AML-193 (cell line): ENCODE measurements at regions not wholly inside any gene's neighbourhood (a gene's known extent, or its start where the extent isn't known, plus 50 kb on each side); places are given as distances from the start of the nearest gene placed in this dataset.
"Not testable (repeated sequence)": the region's sequence is repeated elsewhere in the genome, so short reads cannot be mapped to it uniquely, and the experiment has no call there.

ENCODE experiments used
- DNase-seq, 2 experiments: peaks; one replicate each; lab custom pipeline; 2025; lab: John Stamatoyannopoulos, UW

DNA sequence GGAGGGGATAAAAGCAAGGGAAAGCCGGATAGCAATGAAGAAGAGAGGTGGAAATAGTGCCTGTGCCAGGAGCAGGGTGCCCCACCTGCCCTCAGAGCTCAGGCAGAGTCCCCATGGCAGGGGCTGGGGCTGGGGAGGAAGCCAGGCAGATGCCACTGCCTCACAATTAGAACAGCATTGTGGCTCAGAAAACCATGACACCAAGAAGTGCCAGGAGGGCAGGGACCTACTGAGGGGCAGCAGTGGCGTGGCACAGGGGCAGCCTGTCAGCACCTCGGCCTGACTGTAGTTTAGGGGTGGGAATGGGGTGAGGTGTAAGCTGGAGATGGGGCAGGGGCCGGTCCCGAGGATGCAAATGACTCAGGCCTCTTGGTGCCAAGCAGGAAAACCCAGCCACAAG, 532.1 kb upstream of the B3GAT1 start:
- no peak for DNase-seq

GRCh38 chr11:134943544-134943943, 531.5 kb upstream of the B3GAT1 start:
- no peak for DNase-seq

DNA sequence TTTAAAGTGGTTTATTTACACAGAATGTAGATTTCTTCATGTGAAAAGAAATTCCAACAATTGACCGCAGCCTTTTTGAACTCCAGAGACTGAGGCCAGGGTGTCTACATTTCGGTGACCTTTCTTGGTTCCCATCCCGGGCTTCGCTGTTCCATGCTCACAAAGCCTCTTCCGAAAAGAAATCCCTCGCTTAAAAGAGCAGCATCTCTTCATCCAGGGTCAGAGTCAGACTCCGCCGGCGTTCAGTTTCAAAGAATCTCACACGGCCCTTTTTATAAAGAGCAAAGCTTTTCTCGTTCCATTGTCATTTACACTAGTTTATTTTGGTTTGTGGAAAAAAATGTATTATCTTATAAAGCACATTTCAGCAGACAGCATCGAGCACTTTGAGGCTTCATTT, 530.6 kb upstream of the B3GAT1 start:
- no peak for DNase-seq

GRCh38 chr11:134941936-134942600, 530.0 kb upstream of the B3GAT1 start:
- not testable (repeated sequence) for DNase-seq

DNA sequence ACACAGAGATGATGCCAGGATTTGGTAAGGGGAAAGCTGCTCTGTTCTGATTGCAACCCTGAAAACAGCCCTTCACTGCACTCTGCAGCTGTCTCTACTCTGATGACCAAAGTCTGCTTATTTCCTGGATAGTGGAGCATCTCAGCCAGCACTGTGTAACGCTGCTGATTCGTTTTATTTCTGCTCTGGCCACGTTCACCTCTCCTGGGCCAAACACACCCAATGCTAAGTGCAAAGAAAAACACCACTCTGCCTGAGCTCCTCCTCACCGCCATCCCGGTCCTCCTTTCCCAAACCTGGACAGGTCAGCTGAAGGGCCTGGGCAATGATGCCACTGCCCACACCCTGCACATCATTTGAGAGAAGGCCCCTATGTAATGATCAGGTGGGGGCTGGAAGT, 529.3 kb upstream of the B3GAT1 start:
- DNase-seq: no peak

DNA sequence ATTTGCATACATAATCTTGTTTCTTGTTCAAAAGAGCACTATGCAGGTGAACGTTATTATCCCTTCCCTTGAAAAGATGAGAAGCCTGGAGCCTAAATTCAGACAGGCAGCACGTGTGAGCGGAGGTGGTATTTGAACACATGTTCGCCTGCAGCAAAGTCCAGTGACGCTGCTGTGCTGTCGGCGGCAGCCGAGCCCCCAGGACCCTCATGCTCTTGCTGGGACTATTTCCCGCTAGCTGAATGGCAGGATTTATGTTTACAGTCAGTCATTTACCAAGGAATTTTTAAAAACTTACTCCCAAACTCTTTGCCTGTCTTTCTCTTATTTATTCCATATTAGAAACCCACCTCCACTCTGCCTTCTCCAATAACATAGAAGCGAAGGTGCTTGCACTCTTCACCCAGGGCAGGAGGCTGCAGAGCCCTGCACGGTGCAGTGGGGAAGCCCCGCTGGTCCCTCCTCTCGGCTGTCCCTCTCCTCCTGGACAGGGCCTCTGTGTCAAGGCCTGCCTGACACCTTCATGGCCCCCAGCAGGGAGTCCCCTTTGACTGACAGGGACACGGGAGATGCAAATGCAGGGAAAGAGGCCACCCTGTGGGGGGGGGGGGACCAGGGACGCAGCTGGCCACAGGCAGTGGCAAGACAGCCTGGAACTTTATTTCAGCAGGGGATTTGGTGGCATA, 528.5 kb upstream of the B3GAT1 start:
- DNase-seq: no peak

GRCh38 chr11:134939905-134940304, 527.9 kb upstream of the B3GAT1 start:
- DNase-seq: no peak

DNA sequence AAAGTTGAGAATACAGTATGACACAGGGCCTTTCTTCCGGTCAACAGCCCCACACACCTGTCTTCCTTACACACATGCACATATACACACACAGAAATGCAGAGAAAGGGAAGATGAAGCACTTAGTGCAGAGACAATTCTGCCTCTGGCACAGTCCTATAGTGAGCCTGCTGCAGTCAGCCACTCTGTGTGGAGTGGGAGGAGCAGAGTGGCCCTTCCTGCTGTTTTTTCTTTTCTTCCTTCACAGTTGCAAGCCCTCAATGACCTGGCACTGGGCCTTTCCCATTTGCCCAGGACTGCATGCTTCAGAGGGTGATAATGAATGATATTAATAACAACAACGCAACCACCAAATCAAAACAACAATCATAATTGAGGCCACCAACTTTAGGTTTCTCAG, 527.0 kb upstream of the B3GAT1 start:
- DNase-seq: no peak

- DNase-seq: no peak
These were observed 526.2 kb upstream of the B3GAT1 start for GRCh38 chr11:134938212-134938611.

- not testable (repeated sequence) for DNase-seq
These were observed 525.2 kb upstream of the B3GAT1 start for GRCh38 chr11:134937193-134937592.

DNA sequence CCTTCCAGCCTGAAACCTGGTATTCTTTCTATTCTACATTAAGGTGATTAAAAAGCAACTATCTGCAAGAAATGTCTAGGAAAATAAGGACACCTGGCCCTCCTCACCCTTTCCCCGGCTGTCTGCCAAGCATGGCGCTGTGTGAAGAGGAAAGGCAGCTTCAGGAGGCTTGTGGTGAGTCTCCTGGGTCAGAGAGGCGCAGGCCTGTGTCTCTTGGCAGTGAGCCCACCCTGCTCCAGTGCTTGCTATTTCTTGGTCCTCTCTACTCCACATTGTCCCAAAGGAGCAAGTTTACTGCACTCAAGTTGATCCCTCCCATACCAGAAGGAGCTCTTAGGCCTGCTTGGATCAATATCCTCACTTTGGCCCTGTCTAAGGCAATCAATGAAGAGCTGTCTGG, 520.7 kb upstream of the B3GAT1 start:
- DNase-seq: no peak

DNA sequence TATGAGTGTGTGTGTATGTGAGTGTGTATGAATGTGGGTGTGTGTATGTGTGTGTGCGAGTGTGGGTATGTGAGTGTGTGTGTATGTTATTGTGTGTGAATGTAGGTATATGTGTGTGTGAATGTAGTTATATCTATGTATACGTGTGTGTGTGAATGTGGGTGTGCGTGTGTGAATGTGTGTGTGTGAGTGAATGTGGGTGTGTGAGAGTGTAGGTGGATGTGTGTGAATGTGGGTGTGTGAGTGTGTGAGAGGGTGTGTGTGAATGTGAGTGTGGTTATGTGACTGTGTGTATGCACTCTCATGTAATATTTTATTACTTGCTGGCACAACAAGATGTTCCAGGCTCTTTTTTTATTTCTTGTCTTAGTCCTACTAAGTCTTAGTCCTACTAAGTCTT, 513.4 kb upstream of the B3GAT1 start:
- no peak for DNase-seq

GRCh38 chr11:134923441-134923840, 511.4 kb upstream of the B3GAT1 start:
- DNase-seq: no peak

GRCh38 chr11:134921938-134922337, 509.9 kb upstream of the B3GAT1 start:
- DNase-seq: no peak

GRCh38 chr11:134920851-134921608, 509.0 kb upstream of the B3GAT1 start:
- DNase-seq: no peak

DNA sequence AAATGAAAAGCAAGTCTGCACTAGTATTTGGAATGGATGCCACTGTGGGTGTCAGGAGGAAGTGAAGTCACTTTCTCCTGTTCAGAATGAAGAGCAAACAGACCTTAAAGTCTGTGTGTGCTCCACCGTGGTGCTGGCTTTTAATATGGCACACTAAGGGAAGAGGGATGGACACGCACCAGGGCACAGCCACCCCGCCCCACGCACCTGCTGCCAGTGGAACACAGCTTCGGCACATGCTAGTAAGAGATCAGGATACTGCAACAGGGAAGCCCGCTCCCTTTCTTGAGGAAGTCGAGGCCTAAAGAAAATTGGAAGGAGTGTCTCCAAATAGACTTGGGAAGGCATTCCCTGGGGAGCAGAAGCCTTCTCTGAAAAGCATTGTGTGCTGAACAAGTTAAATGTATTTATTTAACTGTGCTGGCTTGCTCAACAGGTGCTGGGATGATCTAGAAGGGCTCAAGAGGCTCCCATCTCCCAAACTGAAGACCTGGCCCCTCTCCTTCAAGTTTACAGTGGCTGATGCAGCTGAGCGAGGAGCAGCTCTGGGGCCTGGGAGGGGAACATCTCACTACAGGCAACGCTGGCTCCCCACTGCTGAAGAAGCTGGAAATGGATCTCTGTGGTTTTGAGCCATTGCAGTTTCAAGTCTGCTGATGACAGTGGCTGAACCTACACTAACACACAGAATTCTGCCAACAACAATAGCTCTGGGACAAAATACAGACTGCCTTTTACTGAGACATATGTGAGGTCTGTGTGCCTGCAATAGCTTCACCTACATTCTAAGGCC, 504.6 kb upstream of the B3GAT1 start:
- DNase-seq: no peak

DNA sequence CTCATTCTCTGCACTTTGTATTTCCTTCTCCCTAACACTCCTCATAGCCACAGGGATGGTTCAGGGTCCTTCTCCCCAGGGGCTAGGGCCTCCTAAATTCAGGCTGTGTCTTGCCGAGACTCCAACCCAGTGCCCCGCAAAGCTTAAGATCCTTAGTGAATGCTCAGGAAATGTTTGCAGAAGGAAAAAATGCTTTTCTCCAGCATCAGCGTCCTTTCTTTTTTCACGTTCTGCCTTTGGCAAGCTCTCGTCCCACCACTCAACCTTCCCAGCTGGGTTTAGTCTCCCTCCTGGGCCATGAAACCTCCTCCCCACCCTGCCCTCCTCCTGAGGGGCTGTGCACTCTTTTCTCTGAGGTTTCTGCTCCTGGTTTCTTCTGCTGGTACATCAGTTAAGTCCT, 503.8 kb upstream of the B3GAT1 start:
- DNase-seq: no peak

DNA sequence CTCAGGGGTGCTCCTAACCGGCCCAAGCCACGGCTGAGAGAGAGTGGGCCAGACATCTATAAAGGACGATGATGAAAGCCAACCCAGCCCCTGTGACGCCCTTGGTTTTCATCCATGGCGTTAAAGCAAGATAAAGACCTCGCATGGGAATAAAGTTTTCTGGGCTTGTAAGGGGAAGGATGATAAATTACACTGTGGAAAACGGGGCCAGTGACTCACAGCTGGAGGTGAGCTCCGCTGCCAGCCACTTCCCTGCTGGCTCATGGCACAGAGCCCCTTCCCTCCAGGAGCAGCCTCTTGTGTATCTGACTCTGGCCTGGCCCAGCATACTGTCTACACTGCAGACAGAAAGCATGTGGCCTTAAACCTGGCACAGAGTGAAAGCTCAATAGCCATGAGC, 503.2 kb upstream of the B3GAT1 start:
- no peak for DNase-seq

GRCh38 chr11:134913999-134914590, 502.1 kb upstream of the B3GAT1 start:
- no peak for DNase-seq

- DNase-seq: no peak
These were observed 501.3 kb upstream of the B3GAT1 start for GRCh38 chr11:134913391-134913790.

GRCh38 chr11:134911514-134912180, 499.6 kb upstream of the B3GAT1 start:
- no peak for DNase-seq
